Thyroid gland (tissue), 4 donors: ENCODE measurements at regions not wholly inside any gene's neighbourhood (a gene's known extent, or its start where the extent isn't known, plus 50 kb on each side); places are given as distances from the start of the nearest gene placed in this dataset.

Experiments
- DNase-seq, 2 donors: peaks; one replicate each; pipeline ENCODE4 v3.0.0-alpha.2; 2019
- H3K27ac ChIP-seq, 3 donors: fragments of 200-600 bp; sonication (generic); 1 replicate in 2 of 3; 2 replicates in 1 of 3; pipeline ENCODE4 v1.5.1; 2016 to 2019; ENCODE audit warnings: mild to moderate bottlenecking in 1 of 3, moderate library complexity in 1 of 3
- H3K27me3 ChIP-seq: fragments of 200-600 bp; sonication (generic); one replicate; pipeline ENCODE4 v1.5.1; 2019
- H3K36me3 ChIP-seq, 2 donors: fragments of 200-600 bp; sonication (generic); one replicate each; pipeline ENCODE4 v1.5.1; 2016 to 2019
- H3K4me1 ChIP-seq, 2 donors: fragments of 200-600 bp; sonication (generic); one replicate each; pipeline ENCODE4 v1.5.1; 2017 to 2019
- H3K4me3 ChIP-seq, 3 donors: fragments of 200-600 bp; sonication (generic); replicated peaks in 1 of 3; 1 replicate in 2 of 3; 2 replicates in 1 of 3; pipeline ENCODE4 v1.5.1; 2016; ENCODE audit warnings: mild to moderate bottlenecking in 1 of 3
- H3K9me3 ChIP-seq: fragments of 200-600 bp; sonication (generic); one replicate; pipeline ENCODE4 v1.5.1; 2017
- POLR2A ChIP-seq, 2 donors: fragments of 450-650 bp; IDR thresholded peaks; one replicate each; pipeline ENCODE4 v1.6.1; 2017; ENCODE audit warnings: antibody characterized with exemption in 2 of 2, mild to moderate bottlenecking in 2 of 2, moderate library complexity in 1 of 2
- WGBS, 2 donors: methylation state at CpG; one replicate each; pipeline ENCODE4 v1.1.5; 2017; 5-methylcytosine and 5-hydroxymethylcytosine counted together
- intact Hi-C: fragments of 100-400 bp; cut with DNase I; formaldehyde crosslinking; loops from one replicate; pipeline ENCODE4 v1.15.1; 2023
- TF ChIP-seq, protein P1 (sequence below), 6 experiments: fragments of 200-600 bp in 3 of 6; fragments of 450-650 bp in 3 of 6; sonication (generic) in 3 of 6; IDR thresholded peaks; one replicate each; pipeline ENCODE4 v1.5.1; 2016 to 2019; ENCODE audit warnings: antibody characterized with exemption in 6 of 6, mild to moderate bottlenecking in 2 of 6, inconsistent platforms in 1 of 6, moderate library complexity in 1 of 6

DNA sequence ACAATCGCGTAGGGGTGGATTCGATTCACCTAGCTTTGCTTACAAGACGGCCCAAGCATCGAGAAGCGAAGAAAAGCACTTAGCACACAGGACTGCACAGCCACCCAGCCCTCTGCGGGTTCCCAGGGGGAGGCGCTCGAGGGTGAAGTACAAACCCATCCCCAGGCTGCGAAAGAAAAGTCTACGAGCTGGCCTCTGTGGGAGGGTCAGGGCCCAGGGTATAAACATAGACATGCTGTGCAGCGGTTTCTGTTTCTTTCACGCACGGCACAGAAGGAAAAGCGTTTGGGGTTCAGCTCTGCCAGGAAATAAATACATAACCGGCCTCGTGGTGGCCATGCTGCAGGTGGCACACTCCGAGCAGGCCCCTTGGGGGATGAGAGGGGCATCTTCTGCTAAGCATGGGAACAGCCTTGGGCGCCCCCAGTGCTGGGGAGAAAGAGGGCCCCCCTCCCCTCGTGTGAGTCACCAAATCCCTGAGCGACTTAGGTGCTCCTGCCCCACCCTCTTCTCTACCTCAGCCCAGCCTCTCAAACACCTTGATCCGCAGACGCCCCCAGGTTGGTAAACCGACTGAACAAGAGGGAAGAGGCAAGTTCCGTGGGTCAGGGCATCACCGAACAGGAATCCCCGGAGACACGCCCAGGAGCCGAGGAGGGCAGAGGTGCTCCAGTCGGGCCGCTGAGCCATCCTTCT lies 91.6 kb upstream of the RIPOR2 start:
- Histone ChIP-seq H3K4me3 (no peak overlapping the region), H3K9me3 (no peaks in the 10 kb centered on the region), H3K4me1 (peaks cover 19 to 29% of the 10 kb centered on the region in 2 donors), H3K27ac (peak overlapping the region; percentile 18 to 77 (median 43)), H3K36me3 (no peaks in the 10 kb centered on the region), H3K27me3 (no peaks in the 10 kb centered on the region)
- no peak for TF ChIP-seq POLR2A (IDR thresholded peaks at IDR 0.05)
- TF ChIP-seq, protein P1, sequence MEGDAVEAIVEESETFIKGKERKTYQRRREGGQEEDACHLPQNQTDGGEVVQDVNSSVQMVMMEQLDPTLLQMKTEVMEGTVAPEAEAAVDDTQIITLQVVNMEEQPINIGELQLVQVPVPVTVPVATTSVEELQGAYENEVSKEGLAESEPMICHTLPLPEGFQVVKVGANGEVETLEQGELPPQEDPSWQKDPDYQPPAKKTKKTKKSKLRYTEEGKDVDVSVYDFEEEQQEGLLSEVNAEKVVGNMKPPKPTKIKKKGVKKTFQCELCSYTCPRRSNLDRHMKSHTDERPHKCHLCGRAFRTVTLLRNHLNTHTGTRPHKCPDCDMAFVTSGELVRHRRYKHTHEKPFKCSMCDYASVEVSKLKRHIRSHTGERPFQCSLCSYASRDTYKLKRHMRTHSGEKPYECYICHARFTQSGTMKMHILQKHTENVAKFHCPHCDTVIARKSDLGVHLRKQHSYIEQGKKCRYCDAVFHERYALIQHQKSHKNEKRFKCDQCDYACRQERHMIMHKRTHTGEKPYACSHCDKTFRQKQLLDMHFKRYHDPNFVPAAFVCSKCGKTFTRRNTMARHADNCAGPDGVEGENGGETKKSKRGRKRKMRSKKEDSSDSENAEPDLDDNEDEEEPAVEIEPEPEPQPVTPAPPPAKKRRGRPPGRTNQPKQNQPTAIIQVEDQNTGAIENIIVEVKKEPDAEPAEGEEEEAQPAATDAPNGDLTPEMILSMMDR (IDR thresholded peaks at IDR 0.05): peak in 1 of 6 experiments; percentile 7
- intact Hi-C loops: no loop called here
- 50 to 56% methylated on average over 27 to 31 of the region's 31 CpGs for WGBS, 2 donors
- DNase-seq: peak; percentile 44 to 51

DNA sequence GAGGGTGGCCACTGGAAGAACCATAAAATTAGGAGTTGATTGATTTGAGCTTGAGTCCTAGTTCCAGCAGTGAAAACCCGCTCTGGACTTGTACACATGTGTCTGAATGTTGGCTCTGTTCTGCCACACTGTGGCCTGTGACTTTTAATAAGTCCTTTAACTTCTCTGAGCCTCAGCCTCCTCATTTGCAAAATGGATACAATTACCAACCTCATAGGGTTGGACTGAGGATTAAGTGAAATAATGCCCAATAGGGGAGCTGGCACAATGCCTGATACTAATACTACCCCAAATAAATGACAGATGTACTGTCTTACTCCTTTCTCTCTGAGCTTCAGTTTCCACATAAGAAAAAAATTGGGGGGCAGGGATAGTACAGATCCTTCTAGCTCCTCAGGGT lies 92.6 kb upstream of the RIPOR2 start:
- Histone ChIP-seq H3K4me1 (peaks cover 19 to 29% of the 10 kb centered on the region in 2 donors), H3K27me3 (no peaks in the 10 kb centered on the region), H3K36me3 (no peaks in the 10 kb centered on the region), H3K4me3 (no peak overlapping the region), H3K9me3 (no peaks in the 10 kb centered on the region), H3K27ac (no peak overlapping the region)
- TF ChIP-seq, protein P1 (IDR thresholded peaks at IDR 0.05): no peak
- no peak for TF ChIP-seq POLR2A (IDR thresholded peaks at IDR 0.05)
- intact Hi-C loops: no loop called here
- 96 to 100% methylated on average over 1 of the region's 1 CpG for WGBS, 2 donors
- DNase-seq: no peak

DNA sequence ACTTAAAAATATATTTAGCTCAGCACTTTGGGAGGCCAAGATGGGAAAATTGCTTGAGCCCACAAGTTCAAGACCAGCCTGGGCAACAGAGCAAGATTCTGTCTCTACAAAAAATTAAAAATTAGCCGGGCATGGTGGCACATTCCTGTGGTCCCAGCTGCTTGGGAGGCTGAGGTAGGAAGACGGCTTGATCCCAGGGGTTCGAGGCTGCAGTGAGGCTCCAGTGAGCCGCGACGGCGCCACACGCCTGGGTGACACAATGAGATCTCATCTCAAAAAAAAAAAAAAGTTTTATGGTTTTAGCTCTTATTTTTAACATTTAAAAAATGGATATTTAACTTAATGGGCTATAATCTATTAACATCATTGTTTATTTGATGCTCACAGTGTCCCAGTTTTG lies 97.2 kb upstream of the RIPOR2 start:
- H3K4me3 ChIP-seq: no peak overlapping the region
- peaks cover 0 to 12% of the 10 kb centered on the region in 2 donors for H3K4me1 ChIP-seq
- H3K36me3 ChIP-seq: no peaks in the 10 kb centered on the region
- H3K27ac ChIP-seq: no peak overlapping the region
- TF ChIP-seq POLR2A (IDR thresholded peaks at IDR 0.05): no peak
- TF ChIP-seq, protein P1 (IDR thresholded peaks at IDR 0.05): no peak
- DNase-seq: no peak
- no peaks in the 10 kb centered on the region for H3K9me3 ChIP-seq
- 96% methylated on average over 8 of the region's 8 CpGs for WGBS, 2 donors
- intact Hi-C loops: no loop called here
- H3K27me3 ChIP-seq: no peaks in the 10 kb centered on the region

DNA sequence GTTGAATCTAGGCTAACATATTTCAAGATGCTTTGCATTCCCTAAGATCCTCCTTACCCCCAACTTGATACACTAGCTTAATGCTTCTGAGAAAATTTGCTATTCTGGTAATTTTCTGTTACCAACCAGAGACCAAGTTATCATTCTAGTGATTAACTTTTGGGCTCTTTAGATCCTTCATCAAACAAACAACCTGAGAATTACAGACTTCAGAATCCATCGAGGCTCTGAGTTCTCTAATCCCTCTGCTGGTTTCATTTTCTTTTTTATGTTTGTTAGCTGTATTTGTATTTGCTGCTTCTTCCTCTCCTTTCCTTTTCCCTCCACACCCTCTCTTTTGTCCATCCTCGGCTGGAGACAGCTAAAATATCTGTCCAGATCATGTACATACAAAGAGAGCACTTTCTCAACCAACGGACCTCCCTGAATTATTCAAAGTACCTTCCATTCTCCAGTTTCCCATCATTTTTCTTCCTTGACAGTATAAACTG lies 98.7 kb upstream of the RIPOR2 start:
- TF ChIP-seq, protein P1 (IDR thresholded peaks at IDR 0.05): no peak
- TF ChIP-seq POLR2A (IDR thresholded peaks at IDR 0.05): no peak
- 50 to 62% methylated on average over 3 of the region's 3 CpGs for WGBS, 2 donors
- DNase-seq: no peak
- peaks cover 0 to 9% of the 10 kb centered on the region in 2 donors for H3K4me1 ChIP-seq
- intact Hi-C loops: no loop called here
- H3K27ac ChIP-seq: no peak overlapping the region
- no peak overlapping the region for H3K4me3 ChIP-seq
- H3K9me3 ChIP-seq: no peaks in the 10 kb centered on the region
- no peaks in the 10 kb centered on the region for H3K36me3 ChIP-seq
- no peaks in the 10 kb centered on the region for H3K27me3 ChIP-seq

DNA sequence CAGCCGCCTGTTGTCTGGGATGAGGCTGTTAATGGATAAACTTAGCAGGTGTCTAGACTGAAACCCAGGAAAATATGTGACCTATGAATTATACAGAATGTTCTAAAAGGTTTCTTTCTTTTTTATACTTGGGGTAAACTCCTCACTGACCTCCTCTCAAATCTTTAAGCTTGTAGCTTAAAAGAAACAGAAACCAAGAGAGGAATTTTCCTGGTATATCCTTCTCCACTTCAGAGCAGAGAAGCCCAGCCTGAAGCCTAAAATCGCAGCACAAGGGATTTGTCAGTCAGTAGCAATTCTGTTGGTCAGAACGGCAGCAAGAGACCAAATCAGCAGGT lies 99.4 kb upstream of the RIPOR2 start:
- 67 to 73% methylated on average over 3 of the region's 3 CpGs for WGBS, 2 donors

More for the DNA sequence above, 99.4 kb upstream of the RIPOR2 start:
- Histone ChIP-seq H3K27me3 (no peaks in the 10 kb centered on the region), H3K4me3 (no peak overlapping the region), H3K4me1 (peaks cover 0 to 9% of the 10 kb centered on the region in 2 donors), H3K27ac (no peak overlapping the region), H3K36me3 (no peaks in the 10 kb centered on the region), H3K9me3 (no peaks in the 10 kb centered on the region)
- no peak for TF ChIP-seq POLR2A (IDR thresholded peaks at IDR 0.05)
- TF ChIP-seq, protein P1 (IDR thresholded peaks at IDR 0.05): no peak
- intact Hi-C loops: no loop called here
- no peak for DNase-seq
